ENCODE measurements at regions not wholly inside any gene's neighbourhood (a gene's known extent, or its start where the extent isn't known, plus 50 kb on each side); places are given as distances from the start of the nearest gene placed in this dataset.

DNA sequence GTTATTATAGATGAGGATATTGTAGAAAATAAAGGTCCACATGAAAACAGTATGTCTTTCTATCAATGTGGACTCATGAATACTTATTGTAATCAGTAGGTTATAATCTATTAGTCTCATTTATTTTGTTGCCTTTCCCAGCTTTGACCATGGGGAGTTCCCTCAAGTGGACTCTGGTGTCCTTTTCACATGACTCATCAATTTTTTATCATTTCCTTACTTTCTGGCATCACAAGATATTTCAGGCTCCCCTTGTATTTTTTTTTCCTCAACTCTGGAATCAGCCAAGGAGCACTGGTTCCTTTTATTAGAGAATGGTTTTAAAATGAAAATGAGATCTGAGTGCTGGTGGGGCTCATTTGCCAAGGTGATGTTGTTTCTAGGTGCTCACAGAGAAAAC, 63.4 kb upstream of the DIAPH3 start:
- TF ChIP-seq POLR2AphosphoS5 (IDR thresholded peaks at IDR 0.05; ENCODE audit: low read depth, low read length) (no peak), TAF1 (IDR thresholded peaks at IDR 0.05; ENCODE audit: borderline replicate concordance, insufficient read depth, low read length) (no peak), SIN3A (IDR thresholded peaks at IDR 0.05; ENCODE audit: borderline replicate concordance, insufficient read depth, low read length) (no peak), FOXP2 (optimal IDR thresholded peaks at IDR 0.05; ENCODE audit: borderline replicate concordance, extremely low read depth, extremely low read length, insufficient read depth) (no peak)
- TF ChIP-seq, protein P1, sequence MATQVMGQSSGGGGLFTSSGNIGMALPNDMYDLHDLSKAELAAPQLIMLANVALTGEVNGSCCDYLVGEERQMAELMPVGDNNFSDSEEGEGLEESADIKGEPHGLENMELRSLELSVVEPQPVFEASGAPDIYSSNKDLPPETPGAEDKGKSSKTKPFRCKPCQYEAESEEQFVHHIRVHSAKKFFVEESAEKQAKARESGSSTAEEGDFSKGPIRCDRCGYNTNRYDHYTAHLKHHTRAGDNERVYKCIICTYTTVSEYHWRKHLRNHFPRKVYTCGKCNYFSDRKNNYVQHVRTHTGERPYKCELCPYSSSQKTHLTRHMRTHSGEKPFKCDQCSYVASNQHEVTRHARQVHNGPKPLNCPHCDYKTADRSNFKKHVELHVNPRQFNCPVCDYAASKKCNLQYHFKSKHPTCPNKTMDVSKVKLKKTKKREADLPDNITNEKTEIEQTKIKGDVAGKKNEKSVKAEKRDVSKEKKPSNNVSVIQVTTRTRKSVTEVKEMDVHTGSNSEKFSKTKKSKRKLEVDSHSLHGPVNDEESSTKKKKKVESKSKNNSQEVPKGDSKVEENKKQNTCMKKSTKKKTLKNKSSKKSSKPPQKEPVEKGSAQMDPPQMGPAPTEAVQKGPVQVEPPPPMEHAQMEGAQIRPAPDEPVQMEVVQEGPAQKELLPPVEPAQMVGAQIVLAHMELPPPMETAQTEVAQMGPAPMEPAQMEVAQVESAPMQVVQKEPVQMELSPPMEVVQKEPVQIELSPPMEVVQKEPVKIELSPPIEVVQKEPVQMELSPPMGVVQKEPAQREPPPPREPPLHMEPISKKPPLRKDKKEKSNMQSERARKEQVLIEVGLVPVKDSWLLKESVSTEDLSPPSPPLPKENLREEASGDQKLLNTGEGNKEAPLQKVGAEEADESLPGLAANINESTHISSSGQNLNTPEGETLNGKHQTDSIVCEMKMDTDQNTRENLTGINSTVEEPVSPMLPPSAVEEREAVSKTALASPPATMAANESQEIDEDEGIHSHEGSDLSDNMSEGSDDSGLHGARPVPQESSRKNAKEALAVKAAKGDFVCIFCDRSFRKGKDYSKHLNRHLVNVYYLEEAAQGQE (IDR thresholded peaks at IDR 0.05; ENCODE audit: insufficient read depth in 1 of 2, low read depth in 2 of 2, low read length in 2 of 2), result no peak

DNA sequence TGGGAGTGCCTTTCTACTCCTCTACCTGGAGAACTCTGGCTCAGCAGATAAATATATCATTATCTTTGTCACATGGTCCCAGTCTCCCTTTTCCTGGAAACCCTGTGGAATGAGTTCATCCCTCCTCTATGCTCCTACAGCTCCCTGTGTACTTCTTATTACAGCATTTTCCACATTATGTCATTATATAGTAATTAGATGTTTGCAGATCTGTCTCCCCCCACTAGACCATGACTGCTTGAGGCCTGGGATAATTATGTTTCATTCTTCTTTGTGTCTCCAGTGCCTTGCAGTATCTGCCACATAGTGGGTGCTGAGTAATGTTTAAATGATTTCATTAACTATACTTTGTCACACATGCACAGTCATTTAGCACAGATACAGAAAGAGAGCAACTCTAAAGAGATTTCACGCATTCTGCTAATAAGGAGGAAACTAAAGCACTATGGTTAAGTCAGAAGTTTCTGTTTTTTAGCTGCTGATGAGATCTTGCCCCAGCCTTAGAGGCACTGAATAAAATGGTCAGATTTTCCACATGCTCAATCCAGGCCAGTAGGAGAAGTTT, 66.1 kb upstream of the DIAPH3 start:
- TF ChIP-seq FOXP2 (optimal IDR thresholded peaks at IDR 0.05; ENCODE audit: borderline replicate concordance, extremely low read depth, extremely low read length, insufficient read depth), result no peak
- TF ChIP-seq, protein P1 (IDR thresholded peaks at IDR 0.05; ENCODE audit: insufficient read depth in 1 of 2, low read depth in 2 of 2, low read length in 2 of 2), result no peak
- no peak for TF ChIP-seq POLR2AphosphoS5 (IDR thresholded peaks at IDR 0.05; ENCODE audit: low read depth, low read length)
- TF ChIP-seq SIN3A (IDR thresholded peaks at IDR 0.05; ENCODE audit: borderline replicate concordance, insufficient read depth, low read length), result no peak
- TF ChIP-seq TAF1 (IDR thresholded peaks at IDR 0.05; ENCODE audit: borderline replicate concordance, insufficient read depth, low read length), result no peak

DNA sequence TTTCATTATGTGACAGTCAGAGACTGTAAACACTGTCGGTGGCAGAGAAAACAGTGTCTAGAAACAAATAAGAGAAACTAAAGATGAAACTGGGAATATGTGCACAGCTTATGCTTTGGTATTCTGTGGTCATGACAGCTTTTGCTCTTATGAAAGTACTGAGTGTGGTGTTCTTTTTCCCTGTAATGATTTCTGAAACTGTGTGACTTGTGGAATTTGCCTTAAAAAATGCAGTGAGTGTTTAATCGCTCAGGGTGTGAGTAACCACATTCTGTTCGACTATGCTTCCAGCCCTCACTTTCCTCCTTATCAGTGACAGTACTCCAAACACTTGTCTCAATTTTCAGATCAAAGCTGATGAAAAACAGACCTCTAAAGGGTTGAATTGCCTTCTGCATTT, 66.9 kb upstream of the DIAPH3 start:
- no peak for TF ChIP-seq FOXP2 (optimal IDR thresholded peaks at IDR 0.05; ENCODE audit: borderline replicate concordance, extremely low read depth, extremely low read length, insufficient read depth)
- TF ChIP-seq, protein P1 (IDR thresholded peaks at IDR 0.05; ENCODE audit: insufficient read depth in 1 of 2, low read depth in 2 of 2, low read length in 2 of 2), result no peak
- TF ChIP-seq POLR2AphosphoS5 (IDR thresholded peaks at IDR 0.05; ENCODE audit: low read depth, low read length), result no peak
- no peak for TF ChIP-seq TAF1 (IDR thresholded peaks at IDR 0.05; ENCODE audit: borderline replicate concordance, insufficient read depth, low read length)
- TF ChIP-seq SIN3A (IDR thresholded peaks at IDR 0.05; ENCODE audit: borderline replicate concordance, insufficient read depth, low read length), result no peak

DNA sequence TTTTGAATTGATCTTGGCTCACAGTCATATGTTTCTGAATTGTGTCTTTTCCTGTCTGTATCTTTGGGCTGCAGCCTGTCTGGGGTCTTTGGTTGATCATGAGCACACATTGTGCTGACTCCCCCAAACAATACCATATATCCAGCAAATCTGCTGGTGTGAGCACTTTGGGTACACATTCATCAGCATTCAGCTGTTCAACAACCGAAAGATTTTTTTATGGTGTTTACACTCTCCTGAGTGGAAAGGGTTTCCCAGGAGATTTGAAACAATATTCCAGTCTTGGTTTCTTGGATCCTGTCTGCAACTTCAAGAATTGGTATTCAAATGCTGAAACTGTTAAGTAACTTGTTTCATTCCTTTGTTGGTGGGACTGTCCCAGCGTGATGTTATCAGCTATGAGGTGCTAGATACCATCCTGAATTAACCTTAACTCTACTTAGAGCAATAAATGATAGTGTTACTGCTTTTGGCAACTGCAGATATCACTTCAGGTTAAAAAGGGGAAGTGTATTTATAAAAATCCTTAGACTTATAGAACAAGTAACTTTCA, 78.4 kb upstream of the DIAPH3 start:
- TF ChIP-seq, protein P1 (IDR thresholded peaks at IDR 0.05; ENCODE audit: insufficient read depth in 1 of 2, low read depth in 2 of 2, low read length in 2 of 2), result no peak
- TF ChIP-seq TAF1 (IDR thresholded peaks at IDR 0.05; ENCODE audit: borderline replicate concordance, insufficient read depth, low read length) (no peak), POLR2AphosphoS5 (IDR thresholded peaks at IDR 0.05; ENCODE audit: low read depth, low read length) (no peak), SIN3A (IDR thresholded peaks at IDR 0.05; ENCODE audit: borderline replicate concordance, insufficient read depth, low read length) (no peak), FOXP2 (optimal IDR thresholded peaks at IDR 0.05; ENCODE audit: borderline replicate concordance, extremely low read depth, extremely low read length, insufficient read depth) (no peak)

All from PFSK-1 (cell line).